MM.1S (cell line): ENCODE measurements at regions not wholly inside any gene's neighbourhood (a gene's known extent, or its start where the extent isn't known, plus 50 kb on each side); places are given as distances from the start of the nearest gene placed in this dataset.

Experiments used
- DNase-seq: peaks from one replicate; pipeline ENCODE4 v3.0.0-alpha.2; 2015
- H2AFZ ChIP-seq: fragments of 300-600 bp; sonication (generic); 2 replicates; pipeline ENCODE4 v1.6.0; 2016; ENCODE audit warnings: antibody characterized with exemption, low read length
- H3F3A ChIP-seq: fragments of 300-600 bp; sonication (generic); 2 replicates; pipeline ENCODE4 v1.6.1; 2016; ENCODE audit warnings: mild to moderate bottlenecking, antibody characterized with exemption, low read length, moderate library complexity, mixed read lengths; ENCODE audit not compliant: insufficient read depth
- H3K27ac ChIP-seq: fragments of 300-600 bp; sonication (generic); 2 replicates; pipeline ENCODE4 v1.5.1; 2016; ENCODE audit warnings: mild to moderate bottlenecking, low read length
- H3K27me3 ChIP-seq: fragments of 300-600 bp; sonication (generic); replicated peaks from 2 replicates; pipeline ENCODE4 v1.6.0; 2016; ENCODE audit warnings: low read length; ENCODE audit not compliant: insufficient read depth
- H3K36me3 ChIP-seq: fragments of 300-600 bp; sonication (generic); replicated peaks from 2 replicates; pipeline ENCODE4 v1.6.1; 2016; ENCODE audit warnings: mild to moderate bottlenecking, low read length, mixed read lengths; ENCODE audit not compliant: insufficient read depth
- H3K4me1 ChIP-seq: fragments of 300-600 bp; sonication (generic); 2 replicates; pipeline ENCODE4 v1.6.1; 2016; ENCODE audit warnings: low read length, mixed read lengths
- H3K4me2 ChIP-seq: fragments of 300-600 bp; sonication (generic); 2 replicates; pipeline ENCODE4 v1.6.0; 2016; ENCODE audit warnings: low read depth, low read length
- H3K4me3 ChIP-seq: fragments of 300-600 bp; sonication (generic); 2 replicates; pipeline ENCODE4 v1.5.1; 2016; ENCODE audit warnings: low read length, mixed read lengths
- H3K79me2 ChIP-seq: fragments of 300-600 bp; sonication (generic); 2 replicates; pipeline ENCODE4 v1.6.1; 2016; ENCODE audit warnings: mixed run types, low read length, mixed read lengths
- H3K9ac ChIP-seq: fragments of 300-600 bp; sonication (generic); 2 replicates; pipeline ENCODE4 v1.6.1; 2016; ENCODE audit warnings: low read length, mixed read lengths
- H3K9me2 ChIP-seq: fragments of 300-600 bp; sonication (generic); replicated peaks from 2 replicates; pipeline ENCODE4 v1.6.1; 2016; ENCODE audit warnings: mild to moderate bottlenecking, low read length, mixed read lengths; ENCODE audit not compliant: insufficient read depth
- H3K9me3 ChIP-seq: fragments of 300-600 bp; sonication (generic); replicated peaks from 2 replicates; pipeline ENCODE4 v1.6.1; 2016; ENCODE audit warnings: mild to moderate bottlenecking, low read length, mixed read lengths; ENCODE audit not compliant: insufficient read depth
- H4K20me1 ChIP-seq: fragments of 300-600 bp; sonication (generic); 2 replicates; pipeline ENCODE4 v1.6.1; 2016; ENCODE audit warnings: mild to moderate bottlenecking, low read length, moderate library complexity, mixed read lengths; ENCODE audit not compliant: insufficient read depth
- EZH2 ChIP-seq: fragments of 300-600 bp; sonication (generic); optimal IDR thresholded peaks from 2 replicates; pipeline ENCODE3; 2017; ENCODE audit warnings: low read depth, mild to moderate bottlenecking, antibody characterized with exemption, low read length, mixed read lengths
- EZH2phosphoT487 ChIP-seq: fragments of 300-600 bp; sonication (generic); IDR thresholded peaks from 2 replicates; pipeline ENCODE4 v1.6.1; 2018; ENCODE audit warnings: antibody characterized with exemption, low read length
- TF ChIP-seq, protein P1 (sequence below): fragments of 300-600 bp; sonication (generic); IDR thresholded peaks from 2 replicates; pipeline ENCODE4 v1.5.1; 2016; ENCODE audit warnings: antibody characterized with exemption, low read length, mixed read lengths

- no peak for DNase-seq
- no peak overlapping the region for H3K4me2 ChIP-seq
- H3K9ac ChIP-seq: no peak overlapping the region
- H3K36me3 ChIP-seq: no peaks in the 10 kb centered on the region
- no peaks in the 10 kb centered on the region for H3K27me3 ChIP-seq
- no peak overlapping the region for H3K4me3 ChIP-seq
- H4K20me1 ChIP-seq: no peaks in the 10 kb centered on the region
- no peaks in the 10 kb centered on the region for H3K4me1 ChIP-seq
- TF ChIP-seq EZH2phosphoT487 (no peak), EZH2 (no peak)
- TF ChIP-seq, protein P1, sequence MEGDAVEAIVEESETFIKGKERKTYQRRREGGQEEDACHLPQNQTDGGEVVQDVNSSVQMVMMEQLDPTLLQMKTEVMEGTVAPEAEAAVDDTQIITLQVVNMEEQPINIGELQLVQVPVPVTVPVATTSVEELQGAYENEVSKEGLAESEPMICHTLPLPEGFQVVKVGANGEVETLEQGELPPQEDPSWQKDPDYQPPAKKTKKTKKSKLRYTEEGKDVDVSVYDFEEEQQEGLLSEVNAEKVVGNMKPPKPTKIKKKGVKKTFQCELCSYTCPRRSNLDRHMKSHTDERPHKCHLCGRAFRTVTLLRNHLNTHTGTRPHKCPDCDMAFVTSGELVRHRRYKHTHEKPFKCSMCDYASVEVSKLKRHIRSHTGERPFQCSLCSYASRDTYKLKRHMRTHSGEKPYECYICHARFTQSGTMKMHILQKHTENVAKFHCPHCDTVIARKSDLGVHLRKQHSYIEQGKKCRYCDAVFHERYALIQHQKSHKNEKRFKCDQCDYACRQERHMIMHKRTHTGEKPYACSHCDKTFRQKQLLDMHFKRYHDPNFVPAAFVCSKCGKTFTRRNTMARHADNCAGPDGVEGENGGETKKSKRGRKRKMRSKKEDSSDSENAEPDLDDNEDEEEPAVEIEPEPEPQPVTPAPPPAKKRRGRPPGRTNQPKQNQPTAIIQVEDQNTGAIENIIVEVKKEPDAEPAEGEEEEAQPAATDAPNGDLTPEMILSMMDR: no peak
- no peaks in the 10 kb centered on the region for H3K9me3 ChIP-seq
- no peaks in the 10 kb centered on the region for H3F3A ChIP-seq
- H3K79me2 ChIP-seq: no peaks in the 10 kb centered on the region
- H3K9me2 ChIP-seq: no peaks in the 10 kb centered on the region
- H3K27ac ChIP-seq: no peak overlapping the region
- H2AFZ ChIP-seq: no peak overlapping the region
Observed at GRCh38 chr16:54424043-54424451, 137.5 kb upstream of the IRX3 start.

DNA sequence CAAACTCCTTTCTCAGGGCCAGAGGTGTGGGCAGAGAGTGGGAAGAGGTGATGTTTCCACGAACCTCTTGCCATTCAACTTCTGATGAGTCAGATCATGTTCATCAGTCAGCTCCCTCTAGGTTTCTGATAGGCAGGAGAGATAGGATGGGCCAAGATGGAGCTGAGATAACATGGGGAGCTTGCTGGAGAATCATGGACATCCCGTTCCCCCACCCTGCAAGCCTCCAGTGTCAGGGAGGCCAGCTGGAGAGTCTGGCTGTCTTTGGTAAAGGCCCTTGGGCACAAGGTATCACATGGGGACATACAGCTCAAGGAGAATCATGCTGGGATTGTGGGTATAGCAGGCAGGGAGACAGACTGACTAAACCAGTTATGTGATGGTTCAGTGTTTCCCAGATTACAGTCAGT lies 136.0 kb upstream of the IRX3 start:
- no peaks in the 10 kb centered on the region for H3K4me1 ChIP-seq
- TF ChIP-seq, protein P1: no peak
- no peaks in the 10 kb centered on the region for H3K27me3 ChIP-seq
- no peak for DNase-seq
- no peaks in the 10 kb centered on the region for H3K9me2 ChIP-seq
- no peaks in the 10 kb centered on the region for H3K79me2 ChIP-seq
- H3K27ac ChIP-seq: no peak overlapping the region
- no peak overlapping the region for H3K4me2 ChIP-seq
- H2AFZ ChIP-seq: no peak overlapping the region
- no peaks in the 10 kb centered on the region for H3F3A ChIP-seq
- no peak overlapping the region for H3K9ac ChIP-seq
- no peaks in the 10 kb centered on the region for H3K9me3 ChIP-seq
- no peaks in the 10 kb centered on the region for H4K20me1 ChIP-seq
- no peaks in the 10 kb centered on the region for H3K36me3 ChIP-seq
- H3K4me3 ChIP-seq: no peak overlapping the region

GRCh38 chr16:54422159-54422558 lies 135.6 kb upstream of the IRX3 start:
- Histone ChIP-seq H3F3A (no peaks in the 10 kb centered on the region), H3K9ac (no peak overlapping the region), H3K27ac (no peak overlapping the region), H3K79me2 (no peaks in the 10 kb centered on the region), H3K4me1 (no peaks in the 10 kb centered on the region), H2AFZ (no peak overlapping the region), H3K4me2 (no peak overlapping the region), H3K9me3 (no peaks in the 10 kb centered on the region), H3K9me2 (no peaks in the 10 kb centered on the region), H3K4me3 (no peak overlapping the region), H3K27me3 (no peaks in the 10 kb centered on the region), H3K36me3 (no peaks in the 10 kb centered on the region), H4K20me1 (no peaks in the 10 kb centered on the region)
- no peak for DNase-seq
- TF ChIP-seq EZH2 (no peak), EZH2phosphoT487 (no peak)
- TF ChIP-seq, protein P1: no peak

- Histone ChIP-seq H3K27ac (no peak overlapping the region), H4K20me1 (no peaks in the 10 kb centered on the region), H3K4me2 (no peak overlapping the region), H2AFZ (no peak overlapping the region), H3K9me2 (no peaks in the 10 kb centered on the region), H3K79me2 (no peaks in the 10 kb centered on the region), H3F3A (no peaks in the 10 kb centered on the region), H3K36me3 (no peaks in the 10 kb centered on the region), H3K9me3 (no peaks in the 10 kb centered on the region), H3K4me1 (no peaks in the 10 kb centered on the region), H3K4me3 (no peak overlapping the region), H3K27me3 (no peaks in the 10 kb centered on the region), H3K9ac (no peak overlapping the region)
- no peak for DNase-seq
- no peak for TF ChIP-seq EZH2
- no peak for TF ChIP-seq EZH2phosphoT487
- TF ChIP-seq, protein P1: no peak
Observed at GRCh38 chr16:54421220-54421619, 134.6 kb upstream of the IRX3 start.
